ENCODE measurements at regions not wholly inside any gene's neighbourhood (a gene's known extent, or its start where the extent isn't known, plus 50 kb on each side); places are given as distances from the start of the nearest gene placed in this dataset.

DNA sequence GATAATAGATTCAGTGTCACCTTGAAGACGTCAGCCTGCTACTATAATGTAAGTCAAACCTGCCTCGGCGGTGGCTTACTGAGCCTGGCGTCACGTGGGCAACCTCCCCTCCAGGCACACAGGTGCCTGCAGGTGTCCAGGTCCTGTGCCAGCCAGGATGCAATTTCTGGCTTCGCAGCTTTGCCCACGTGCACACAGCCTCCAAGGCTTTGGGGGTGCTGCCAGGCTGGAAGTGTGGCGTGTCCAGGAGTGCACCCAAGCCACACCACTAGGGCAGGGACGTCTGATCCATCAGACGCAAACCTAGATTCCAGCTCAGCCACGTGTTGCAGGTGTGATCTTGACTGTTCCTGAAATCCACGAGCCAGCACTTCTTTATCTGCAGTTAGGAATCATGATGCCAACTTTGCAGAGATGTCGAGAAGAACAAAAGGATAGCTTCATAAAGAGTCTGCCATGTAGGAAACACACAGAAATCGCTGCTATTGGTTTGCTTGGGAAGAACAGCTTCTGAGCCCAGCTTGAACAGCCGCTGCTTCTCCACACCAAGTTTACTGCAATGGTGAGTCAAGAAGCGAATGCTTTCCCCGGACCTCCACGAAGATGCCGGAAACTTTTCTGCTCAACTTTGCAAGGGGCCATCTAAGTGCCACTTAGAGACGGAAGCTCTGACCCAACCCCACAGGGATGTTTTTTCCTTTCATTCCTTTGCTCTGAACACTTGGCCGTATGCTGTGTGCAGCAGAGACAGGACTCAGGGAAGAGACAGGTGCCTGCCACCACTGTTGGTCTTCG is 84.2 kb upstream of the SALL3 start:
- TF ChIP-seq, protein P1, sequence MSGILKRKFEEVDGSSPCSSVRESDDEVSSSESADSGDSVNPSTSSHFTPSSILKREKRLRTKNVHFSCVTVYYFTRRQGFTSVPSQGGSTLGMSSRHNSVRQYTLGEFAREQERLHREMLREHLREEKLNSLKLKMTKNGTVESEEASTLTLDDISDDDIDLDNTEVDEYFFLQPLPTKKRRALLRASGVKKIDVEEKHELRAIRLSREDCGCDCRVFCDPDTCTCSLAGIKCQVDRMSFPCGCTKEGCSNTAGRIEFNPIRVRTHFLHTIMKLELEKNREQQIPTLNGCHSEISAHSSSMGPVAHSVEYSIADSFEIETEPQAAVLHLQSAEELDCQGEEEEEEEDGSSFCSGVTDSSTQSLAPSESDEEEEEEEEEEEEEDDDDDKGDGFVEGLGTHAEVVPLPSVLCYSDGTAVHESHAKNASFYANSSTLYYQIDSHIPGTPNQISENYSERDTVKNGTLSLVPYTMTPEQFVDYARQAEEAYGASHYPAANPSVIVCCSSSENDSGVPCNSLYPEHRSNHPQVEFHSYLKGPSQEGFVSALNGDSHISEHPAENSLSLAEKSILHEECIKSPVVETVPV (CRISPR knock-in tag; IDR thresholded peaks at IDR 0.05) = no peak
- TF ChIP-seq ZFP30 (CRISPR knock-in tag; IDR thresholded peaks at IDR 0.05) = no peak
- TF ChIP-seq ARNTL (CRISPR knock-in tag; IDR thresholded peaks at IDR 0.05; ENCODE audit: borderline replicate concordance, low read depth) = no peak
- TF ChIP-seq, protein P2, sequence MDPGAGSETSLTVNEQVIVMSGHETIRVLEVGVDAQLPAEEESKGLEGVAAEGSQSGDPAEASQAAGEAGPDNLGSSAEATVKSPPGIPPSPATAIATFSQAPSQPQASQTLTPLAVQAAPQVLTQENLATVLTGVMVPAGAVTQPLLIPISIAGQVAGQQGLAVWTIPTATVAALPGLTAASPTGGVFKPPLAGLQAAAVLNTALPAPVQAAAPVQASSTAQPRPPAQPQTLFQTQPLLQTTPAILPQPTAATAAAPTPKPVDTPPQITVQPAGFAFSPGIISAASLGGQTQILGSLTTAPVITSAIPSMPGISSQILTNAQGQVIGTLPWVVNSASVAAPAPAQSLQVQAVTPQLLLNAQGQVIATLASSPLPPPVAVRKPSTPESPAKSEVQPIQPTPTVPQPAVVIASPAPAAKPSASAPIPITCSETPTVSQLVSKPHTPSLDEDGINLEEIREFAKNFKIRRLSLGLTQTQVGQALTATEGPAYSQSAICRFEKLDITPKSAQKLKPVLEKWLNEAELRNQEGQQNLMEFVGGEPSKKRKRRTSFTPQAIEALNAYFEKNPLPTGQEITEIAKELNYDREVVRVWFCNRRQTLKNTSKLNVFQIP (CRISPR knock-in tag; IDR thresholded peaks at IDR 0.05; ENCODE audit: borderline replicate concordance, low read depth) = no peak
- no peak for TF ChIP-seq ZC3H10 (CRISPR knock-in tag; IDR thresholded peaks at IDR 0.05)
- TF ChIP-seq RARB (CRISPR knock-in tag; IDR thresholded peaks at IDR 0.05) = no peak
- TF ChIP-seq SNAI2 (CRISPR knock-in tag; IDR thresholded peaks at IDR 0.05) = no peak
- TF ChIP-seq ISL1 (CRISPR knock-in tag; IDR thresholded peaks at IDR 0.05) = no peak
- TF ChIP-seq OSR1 (CRISPR knock-in tag; IDR thresholded peaks at IDR 0.05) = no peak
- TF ChIP-seq, protein P3, sequence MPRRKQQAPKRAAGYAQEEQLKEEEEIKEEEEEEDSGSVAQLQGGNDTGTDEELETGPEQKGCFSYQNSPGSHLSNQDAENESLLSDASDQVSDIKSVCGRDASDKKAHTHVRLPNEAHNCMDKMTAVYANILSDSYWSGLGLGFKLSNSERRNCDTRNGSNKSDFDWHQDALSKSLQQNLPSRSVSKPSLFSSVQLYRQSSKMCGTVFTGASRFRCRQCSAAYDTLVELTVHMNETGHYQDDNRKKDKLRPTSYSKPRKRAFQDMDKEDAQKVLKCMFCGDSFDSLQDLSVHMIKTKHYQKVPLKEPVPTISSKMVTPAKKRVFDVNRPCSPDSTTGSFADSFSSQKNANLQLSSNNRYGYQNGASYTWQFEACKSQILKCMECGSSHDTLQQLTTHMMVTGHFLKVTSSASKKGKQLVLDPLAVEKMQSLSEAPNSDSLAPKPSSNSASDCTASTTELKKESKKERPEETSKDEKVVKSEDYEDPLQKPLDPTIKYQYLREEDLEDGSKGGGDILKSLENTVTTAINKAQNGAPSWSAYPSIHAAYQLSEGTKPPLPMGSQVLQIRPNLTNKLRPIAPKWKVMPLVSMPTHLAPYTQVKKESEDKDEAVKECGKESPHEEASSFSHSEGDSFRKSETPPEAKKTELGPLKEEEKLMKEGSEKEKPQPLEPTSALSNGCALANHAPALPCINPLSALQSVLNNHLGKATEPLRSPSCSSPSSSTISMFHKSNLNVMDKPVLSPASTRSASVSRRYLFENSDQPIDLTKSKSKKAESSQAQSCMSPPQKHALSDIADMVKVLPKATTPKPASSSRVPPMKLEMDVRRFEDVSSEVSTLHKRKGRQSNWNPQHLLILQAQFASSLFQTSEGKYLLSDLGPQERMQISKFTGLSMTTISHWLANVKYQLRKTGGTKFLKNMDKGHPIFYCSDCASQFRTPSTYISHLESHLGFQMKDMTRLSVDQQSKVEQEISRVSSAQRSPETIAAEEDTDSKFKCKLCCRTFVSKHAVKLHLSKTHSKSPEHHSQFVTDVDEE (CRISPR knock-in tag; IDR thresholded peaks at IDR 0.05) = no peak
- no peak for TF ChIP-seq TOX (CRISPR knock-in tag; IDR thresholded peaks at IDR 0.05; ENCODE audit: borderline replicate concordance)
- TF ChIP-seq, protein P4, sequence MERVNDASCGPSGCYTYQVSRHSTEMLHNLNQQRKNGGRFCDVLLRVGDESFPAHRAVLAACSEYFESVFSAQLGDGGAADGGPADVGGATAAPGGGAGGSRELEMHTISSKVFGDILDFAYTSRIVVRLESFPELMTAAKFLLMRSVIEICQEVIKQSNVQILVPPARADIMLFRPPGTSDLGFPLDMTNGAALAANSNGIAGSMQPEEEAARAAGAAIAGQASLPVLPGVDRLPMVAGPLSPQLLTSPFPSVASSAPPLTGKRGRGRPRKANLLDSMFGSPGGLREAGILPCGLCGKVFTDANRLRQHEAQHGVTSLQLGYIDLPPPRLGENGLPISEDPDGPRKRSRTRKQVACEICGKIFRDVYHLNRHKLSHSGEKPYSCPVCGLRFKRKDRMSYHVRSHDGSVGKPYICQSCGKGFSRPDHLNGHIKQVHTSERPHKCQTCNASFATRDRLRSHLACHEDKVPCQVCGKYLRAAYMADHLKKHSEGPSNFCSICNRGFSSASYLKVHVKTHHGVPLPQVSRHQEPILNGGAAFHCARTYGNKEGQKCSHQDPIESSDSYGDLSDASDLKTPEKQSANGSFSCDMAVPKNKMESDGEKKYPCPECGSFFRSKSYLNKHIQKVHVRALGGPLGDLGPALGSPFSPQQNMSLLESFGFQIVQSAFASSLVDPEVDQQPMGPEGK (CRISPR knock-in tag; IDR thresholded peaks at IDR 0.05; ENCODE audit: borderline replicate concordance) = no peak
- no peak for TF ChIP-seq PPARA (CRISPR knock-in tag; IDR thresholded peaks at IDR 0.05; ENCODE audit: borderline replicate concordance)
- no peak for TF ChIP-seq ESRRG (CRISPR knock-in tag; IDR thresholded peaks at IDR 0.05)
- TF ChIP-seq, protein P5, sequence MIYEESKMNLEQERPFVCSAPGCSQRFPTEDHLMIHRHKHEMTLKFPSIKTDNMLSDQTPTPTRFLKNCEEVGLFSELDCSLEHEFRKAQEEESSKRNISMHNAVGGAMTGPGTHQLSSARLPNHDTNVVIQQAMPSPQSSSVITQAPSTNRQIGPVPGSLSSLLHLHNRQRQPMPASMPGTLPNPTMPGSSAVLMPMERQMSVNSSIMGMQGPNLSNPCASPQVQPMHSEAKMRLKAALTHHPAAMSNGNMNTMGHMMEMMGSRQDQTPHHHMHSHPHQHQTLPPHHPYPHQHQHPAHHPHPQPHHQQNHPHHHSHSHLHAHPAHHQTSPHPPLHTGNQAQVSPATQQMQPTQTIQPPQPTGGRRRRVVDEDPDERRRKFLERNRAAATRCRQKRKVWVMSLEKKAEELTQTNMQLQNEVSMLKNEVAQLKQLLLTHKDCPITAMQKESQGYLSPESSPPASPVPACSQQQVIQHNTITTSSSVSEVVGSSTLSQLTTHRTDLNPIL (CRISPR knock-in tag; IDR thresholded peaks at IDR 0.05; ENCODE audit: low read depth) = no peak
- TF ChIP-seq TCF4 (CRISPR knock-in tag; IDR thresholded peaks at IDR 0.05; ENCODE audit: borderline replicate concordance) = no peak
- TF ChIP-seq GLIS3 (CRISPR knock-in tag; IDR thresholded peaks at IDR 0.05) = no peak
- TF ChIP-seq ZNF565 (CRISPR knock-in tag; conservative IDR thresholded peaks at IDR 0.05; ENCODE audit: low read depth) = no peak
- TF ChIP-seq CSDC2 (CRISPR knock-in tag; IDR thresholded peaks at IDR 0.05) = no peak
- TF ChIP-seq ZNF8 (CRISPR knock-in tag; IDR thresholded peaks at IDR 0.05) = no peak
- no peak for ATAC-seq

DNA sequence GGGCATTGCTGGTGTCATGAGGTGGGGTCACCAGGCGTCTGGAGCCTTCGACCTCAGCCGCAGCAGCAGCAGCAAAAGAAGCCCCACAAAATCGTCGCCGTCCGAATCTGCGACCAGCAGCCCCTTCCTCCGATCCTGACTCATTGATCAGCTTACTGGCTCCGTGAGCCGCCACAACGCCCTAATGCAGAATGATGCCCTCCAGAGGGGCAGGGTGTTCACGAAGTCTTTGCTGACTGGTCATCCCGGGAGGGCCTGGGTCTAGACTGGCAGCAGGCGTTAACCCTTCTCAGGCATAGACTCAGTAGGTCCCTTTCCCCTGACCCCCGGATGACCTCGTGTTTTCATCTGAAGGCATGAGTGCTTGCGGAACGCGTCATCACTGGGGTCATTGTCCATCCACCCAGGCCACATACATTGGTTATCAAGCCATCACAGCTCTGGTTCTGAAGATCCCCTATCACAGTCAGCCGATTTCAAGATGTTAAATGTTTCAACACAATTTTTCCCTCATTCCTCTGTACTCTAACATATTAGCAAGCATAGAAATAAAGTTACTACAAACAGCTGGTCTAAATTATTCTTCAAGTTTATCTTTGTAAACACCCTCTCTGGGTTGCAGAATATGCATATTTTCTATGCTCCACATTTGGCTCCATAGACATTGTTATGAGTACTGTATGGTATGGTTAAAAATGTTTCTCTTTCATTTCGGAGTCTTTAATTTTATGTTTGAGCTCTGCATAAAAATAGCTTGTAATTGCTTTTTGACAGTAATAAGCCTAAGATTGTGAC is 83.3 kb upstream of the SALL3 start:
- no peak for ATAC-seq
- TF ChIP-seq, protein P3 (CRISPR knock-in tag; IDR thresholded peaks at IDR 0.05) = no peak
- TF ChIP-seq CSDC2 (CRISPR knock-in tag; IDR thresholded peaks at IDR 0.05) = no peak
- TF ChIP-seq ARNTL (CRISPR knock-in tag; IDR thresholded peaks at IDR 0.05; ENCODE audit: borderline replicate concordance, low read depth) = no peak
- TF ChIP-seq TCF4 (CRISPR knock-in tag; IDR thresholded peaks at IDR 0.05; ENCODE audit: borderline replicate concordance) = no peak
- TF ChIP-seq PPARA (CRISPR knock-in tag; IDR thresholded peaks at IDR 0.05; ENCODE audit: borderline replicate concordance) = no peak
- TF ChIP-seq, protein P2 (CRISPR knock-in tag; IDR thresholded peaks at IDR 0.05; ENCODE audit: borderline replicate concordance, low read depth) = no peak
- no peak for TF ChIP-seq ZNF70 (CRISPR knock-in tag; IDR thresholded peaks at IDR 0.05)
- TF ChIP-seq ZNF565 (CRISPR knock-in tag; conservative IDR thresholded peaks at IDR 0.05; ENCODE audit: low read depth) = no peak
- TF ChIP-seq, protein P1 (CRISPR knock-in tag; IDR thresholded peaks at IDR 0.05) = no peak
- no peak for TF ChIP-seq ZC3H10 (CRISPR knock-in tag; IDR thresholded peaks at IDR 0.05)
